ENCODE measurements at regions not wholly inside any gene's neighbourhood (a gene's known extent, or its start where the extent isn't known, plus 50 kb on each side); places are given as distances from the start of the nearest gene placed in this dataset.

DNA sequence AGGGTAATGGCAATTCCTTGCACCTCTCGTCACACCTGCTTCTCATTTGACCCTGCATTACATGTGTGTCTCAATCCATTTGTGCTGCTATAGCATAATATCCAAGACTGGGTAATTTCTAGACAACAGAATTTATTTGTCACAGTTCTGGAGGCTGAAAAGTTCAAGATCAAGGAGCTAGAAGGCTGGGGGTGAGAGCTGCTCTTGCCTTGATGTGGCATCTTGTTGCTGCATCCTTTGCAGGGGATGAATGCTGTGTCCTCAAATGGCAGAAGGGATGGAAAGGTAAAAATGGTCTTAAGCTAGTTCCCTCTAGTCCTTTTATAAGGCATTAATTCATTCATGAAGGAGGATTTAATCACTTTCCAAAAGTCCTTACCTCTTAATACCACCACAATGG lies 323.7 kb upstream of the RPS23 start:
- TF ChIP-seq PAX5 (IDR thresholded peaks at IDR 0.05; ENCODE audit: insufficient read depth, low read length, severe bottlenecking) (no peak), POU2F2 (IDR thresholded peaks at IDR 0.05; ENCODE audit: low read depth, low read length) (no peak), POLR2AphosphoS5 (IDR thresholded peaks at IDR 0.05; ENCODE audit: low read depth, low read length) (no peak), POLR2A (IDR thresholded peaks at IDR 0.05; ENCODE audit: low read depth, low read length) (no peak), SPI1 (IDR thresholded peaks at IDR 0.05; ENCODE audit: low read depth, low read length) (no peak), TAF1 (IDR thresholded peaks at IDR 0.05; ENCODE audit: low read depth, low read length) (no peak)
- DNase-seq (ENCODE audit: insufficient read length, low spot score) (no peak), FAIRE-seq (no peak)

GRCh38 chr5:82601077-82601476 lies 322.9 kb upstream of the RPS23 start:
- TF ChIP-seq PAX5 (IDR thresholded peaks at IDR 0.05; ENCODE audit: insufficient read depth, low read length, severe bottlenecking): no peak
- TF ChIP-seq TAF1 (IDR thresholded peaks at IDR 0.05; ENCODE audit: low read depth, low read length): no peak
- TF ChIP-seq POLR2AphosphoS5 (IDR thresholded peaks at IDR 0.05; ENCODE audit: low read depth, low read length): no peak
- no peak for TF ChIP-seq POU2F2 (IDR thresholded peaks at IDR 0.05; ENCODE audit: low read depth, low read length)
- no peak for TF ChIP-seq POLR2A (IDR thresholded peaks at IDR 0.05; ENCODE audit: low read depth, low read length)
- TF ChIP-seq SPI1 (IDR thresholded peaks at IDR 0.05; ENCODE audit: low read depth, low read length): no peak
- FAIRE-seq: no peak
- DNase-seq (ENCODE audit: insufficient read length, low spot score): no peak

DNA sequence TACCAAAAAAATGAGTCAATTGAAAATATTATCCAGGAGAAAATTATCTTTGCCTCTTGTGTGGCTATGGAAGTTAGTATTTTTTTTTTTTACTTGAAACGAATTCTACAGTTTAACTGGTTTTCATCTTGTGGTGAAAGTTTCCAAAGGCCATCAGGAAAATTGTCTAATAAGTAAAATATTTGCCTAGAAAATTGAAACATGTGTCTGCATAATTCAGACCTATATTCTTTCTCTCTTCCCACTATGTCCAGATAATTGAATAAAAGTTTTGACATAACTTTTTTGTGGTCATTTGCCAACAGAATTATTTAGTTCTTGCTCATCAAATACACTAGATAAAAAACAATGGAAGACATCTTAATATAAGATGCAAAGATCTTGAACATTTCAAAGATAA lies 321.5 kb upstream of the RPS23 start:
- DNase-seq (ENCODE audit: insufficient read length, low spot score): no peak
- no peak for TF ChIP-seq POU2F2 (IDR thresholded peaks at IDR 0.05; ENCODE audit: low read depth, low read length)
- TF ChIP-seq PAX5 (IDR thresholded peaks at IDR 0.05; ENCODE audit: insufficient read depth, low read length, severe bottlenecking): no peak
- TF ChIP-seq SPI1 (IDR thresholded peaks at IDR 0.05; ENCODE audit: low read depth, low read length): no peak
- no peak for TF ChIP-seq POLR2AphosphoS5 (IDR thresholded peaks at IDR 0.05; ENCODE audit: low read depth, low read length)
- TF ChIP-seq TAF1 (IDR thresholded peaks at IDR 0.05; ENCODE audit: low read depth, low read length): no peak
- TF ChIP-seq POLR2A (IDR thresholded peaks at IDR 0.05; ENCODE audit: low read depth, low read length): no peak
- FAIRE-seq: no peak

DNA sequence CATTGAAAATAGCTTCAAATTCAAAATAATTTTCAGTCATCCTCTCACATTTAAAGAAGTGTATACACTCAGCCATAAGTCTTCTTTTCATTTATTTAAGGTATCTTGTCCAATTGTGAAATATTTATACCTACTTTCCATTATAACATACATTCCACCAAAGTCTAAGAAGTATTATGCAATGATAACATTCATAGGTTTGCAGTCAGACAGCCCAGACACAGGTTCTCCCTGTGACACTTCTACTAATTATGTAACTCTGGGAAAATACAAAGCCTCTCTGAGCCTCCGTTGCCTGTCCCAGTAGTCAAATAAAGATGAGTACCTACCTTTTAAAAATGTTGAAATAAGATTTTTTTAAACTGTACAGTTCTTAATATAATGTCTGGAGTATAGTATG lies 320.9 kb upstream of the RPS23 start:
- TF ChIP-seq POU2F2 (IDR thresholded peaks at IDR 0.05; ENCODE audit: low read depth, low read length) (no peak), SPI1 (IDR thresholded peaks at IDR 0.05; ENCODE audit: low read depth, low read length) (no peak), PAX5 (IDR thresholded peaks at IDR 0.05; ENCODE audit: insufficient read depth, low read length, severe bottlenecking) (no peak)
- FAIRE-seq (no peak), DNase-seq (ENCODE audit: insufficient read length, low spot score) (no peak)

DNA sequence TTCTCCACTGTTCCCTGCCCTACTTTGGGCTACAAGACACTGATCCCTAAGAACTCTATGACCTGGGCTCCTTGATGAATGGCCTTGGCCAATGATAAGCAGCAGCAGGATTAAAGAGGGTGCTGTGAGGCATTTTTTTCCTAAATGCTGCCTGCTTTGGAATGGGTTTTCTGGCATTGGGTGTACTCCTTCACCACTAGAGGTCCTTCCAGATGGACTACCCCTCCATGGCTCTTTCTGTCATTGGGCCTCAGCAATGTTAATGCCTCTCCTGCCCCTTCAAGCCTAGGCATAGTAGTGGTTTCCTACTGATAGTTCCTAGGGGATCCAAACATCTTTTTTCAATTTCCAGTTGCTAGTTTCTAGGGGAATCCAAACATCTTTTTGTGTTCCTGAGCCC lies 319.3 kb upstream of the RPS23 start:
- TF ChIP-seq PAX5 (IDR thresholded peaks at IDR 0.05; ENCODE audit: insufficient read depth, low read length, severe bottlenecking) (no peak), SPI1 (IDR thresholded peaks at IDR 0.05; ENCODE audit: low read depth, low read length) (no peak)
- FAIRE-seq (no peak), DNase-seq (ENCODE audit: insufficient read length, low spot score) (no peak)

- TF ChIP-seq POLR2A (IDR thresholded peaks at IDR 0.05; ENCODE audit: low read depth, low read length) (no peak), PAX5 (IDR thresholded peaks at IDR 0.05; ENCODE audit: insufficient read depth, low read length, severe bottlenecking) (no peak), POLR2AphosphoS5 (IDR thresholded peaks at IDR 0.05; ENCODE audit: low read depth, low read length) (no peak), POU2F2 (IDR thresholded peaks at IDR 0.05; ENCODE audit: low read depth, low read length) (no peak), TAF1 (IDR thresholded peaks at IDR 0.05; ENCODE audit: low read depth, low read length) (no peak), SPI1 (IDR thresholded peaks at IDR 0.05; ENCODE audit: low read depth, low read length) (no peak)
- FAIRE-seq (no peak), DNase-seq (ENCODE audit: insufficient read length, low spot score) (no peak)
Observed at GRCh38 chr5:82596451-82596850, 318.3 kb upstream of the RPS23 start.

- FAIRE-seq (no peak), DNase-seq (ENCODE audit: insufficient read length, low spot score) (no peak)
- TF ChIP-seq PAX5 (IDR thresholded peaks at IDR 0.05; ENCODE audit: insufficient read depth, low read length, severe bottlenecking) (no peak), POLR2A (IDR thresholded peaks at IDR 0.05; ENCODE audit: low read depth, low read length) (no peak), TAF1 (IDR thresholded peaks at IDR 0.05; ENCODE audit: low read depth, low read length) (no peak), POU2F2 (IDR thresholded peaks at IDR 0.05; ENCODE audit: low read depth, low read length) (no peak), POLR2AphosphoS5 (IDR thresholded peaks at IDR 0.05; ENCODE audit: low read depth, low read length) (no peak), SPI1 (IDR thresholded peaks at IDR 0.05; ENCODE audit: low read depth, low read length) (no peak)
Observed at GRCh38 chr5:82595113-82595512, 317.0 kb upstream of the RPS23 start.

DNA sequence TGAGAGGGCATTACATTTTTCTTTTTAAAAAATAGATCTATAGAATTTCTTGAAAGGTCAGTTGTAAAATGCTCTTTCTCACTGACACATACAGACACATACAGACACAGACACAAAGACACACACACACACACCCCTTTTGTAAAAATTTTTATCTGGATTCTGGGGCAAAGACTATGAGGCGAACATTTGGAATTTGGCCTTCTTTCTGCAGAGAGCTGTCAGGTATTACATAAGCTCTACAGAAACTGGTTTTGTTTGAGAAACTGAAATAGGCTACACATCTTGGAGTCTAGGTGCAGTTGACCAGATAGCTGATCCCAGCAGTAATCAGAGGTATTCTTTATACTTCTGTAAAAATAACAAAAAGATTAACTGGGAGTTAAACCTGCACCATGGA lies 315.9 kb upstream of the RPS23 start:
- FAIRE-seq (no peak), DNase-seq (ENCODE audit: insufficient read length, low spot score) (no peak)
- TF ChIP-seq POLR2A (IDR thresholded peaks at IDR 0.05; ENCODE audit: low read depth, low read length): no peak

- TF ChIP-seq PAX5 (IDR thresholded peaks at IDR 0.05; ENCODE audit: insufficient read depth, low read length, severe bottlenecking) (no peak), SPI1 (IDR thresholded peaks at IDR 0.05; ENCODE audit: low read depth, low read length) (no peak), POLR2AphosphoS5 (IDR thresholded peaks at IDR 0.05; ENCODE audit: low read depth, low read length) (no peak), TAF1 (IDR thresholded peaks at IDR 0.05; ENCODE audit: low read depth, low read length) (no peak), POU2F2 (IDR thresholded peaks at IDR 0.05; ENCODE audit: low read depth, low read length) (no peak), POLR2A (IDR thresholded peaks at IDR 0.05; ENCODE audit: low read depth, low read length) (no peak)
- FAIRE-seq: no peak
- no peak for DNase-seq (ENCODE audit: insufficient read length, low spot score)
Observed at GRCh38 chr5:82593481-82593880, 315.3 kb upstream of the RPS23 start.

GRCh38 chr5:82591021-82591515 lies 312.9 kb upstream of the RPS23 start:
- FAIRE-seq (no peak), DNase-seq (ENCODE audit: insufficient read length, low spot score) (no peak)
- TF ChIP-seq POU2F2 (IDR thresholded peaks at IDR 0.05; ENCODE audit: low read depth, low read length) (no peak), POLR2A (IDR thresholded peaks at IDR 0.05; ENCODE audit: low read depth, low read length) (no peak), PAX5 (IDR thresholded peaks at IDR 0.05; ENCODE audit: insufficient read depth, low read length, severe bottlenecking) (no peak), POLR2AphosphoS5 (IDR thresholded peaks at IDR 0.05; ENCODE audit: low read depth, low read length) (no peak), SPI1 (IDR thresholded peaks at IDR 0.05; ENCODE audit: low read depth, low read length) (no peak), TAF1 (IDR thresholded peaks at IDR 0.05; ENCODE audit: low read depth, low read length) (no peak)
